NB4 (cell line): ENCODE measurements at regions not wholly inside any gene's neighbourhood (a gene's known extent, or its start where the extent isn't known, plus 50 kb on each side); places are given as distances from the start of the nearest gene placed in this dataset.
"Not testable (repeated sequence)": the region's sequence is repeated elsewhere in the genome, so short reads cannot be mapped to it uniquely, and the experiment has no call there.

Experiments
- DNase-seq: peaks from one replicate; pipeline ENCODE4 v3.0.0; 2010; ENCODE audit warnings: low read depth
- H3K4me3 ChIP-seq: one replicate; pipeline ENCODE4 v1.5.1; 2011; ENCODE audit warnings: mild to moderate bottlenecking, low read depth, low read length, moderate library complexity
- MAX ChIP-seq: IDR thresholded peaks from 2 replicates; pipeline ENCODE4 v1.6.1; 2011; ENCODE audit warnings: low read depth, low read length
- MYC ChIP-seq: IDR thresholded peaks from 2 replicates; pipeline ENCODE4 v1.6.1; 2011; ENCODE audit warnings: low read depth, low read length
- POLR2A ChIP-seq: IDR thresholded peaks from 2 replicates; pipeline ENCODE4 v1.6.1; 2011; ENCODE audit warnings: mild to moderate bottlenecking; ENCODE audit not compliant: insufficient read length; ENCODE audit errors: extremely low read depth
- TF ChIP-seq, protein P1 (sequence below): IDR thresholded peaks from one replicate; pipeline ENCODE4 v1.5.1; 2012; ENCODE audit warnings: low read depth, low read length

- H3K4me3 ChIP-seq = no peak overlapping the region
- DNase-seq = no peak
- no peak for TF ChIP-seq MAX
- TF ChIP-seq MYC = no peak
- TF ChIP-seq, protein P1, sequence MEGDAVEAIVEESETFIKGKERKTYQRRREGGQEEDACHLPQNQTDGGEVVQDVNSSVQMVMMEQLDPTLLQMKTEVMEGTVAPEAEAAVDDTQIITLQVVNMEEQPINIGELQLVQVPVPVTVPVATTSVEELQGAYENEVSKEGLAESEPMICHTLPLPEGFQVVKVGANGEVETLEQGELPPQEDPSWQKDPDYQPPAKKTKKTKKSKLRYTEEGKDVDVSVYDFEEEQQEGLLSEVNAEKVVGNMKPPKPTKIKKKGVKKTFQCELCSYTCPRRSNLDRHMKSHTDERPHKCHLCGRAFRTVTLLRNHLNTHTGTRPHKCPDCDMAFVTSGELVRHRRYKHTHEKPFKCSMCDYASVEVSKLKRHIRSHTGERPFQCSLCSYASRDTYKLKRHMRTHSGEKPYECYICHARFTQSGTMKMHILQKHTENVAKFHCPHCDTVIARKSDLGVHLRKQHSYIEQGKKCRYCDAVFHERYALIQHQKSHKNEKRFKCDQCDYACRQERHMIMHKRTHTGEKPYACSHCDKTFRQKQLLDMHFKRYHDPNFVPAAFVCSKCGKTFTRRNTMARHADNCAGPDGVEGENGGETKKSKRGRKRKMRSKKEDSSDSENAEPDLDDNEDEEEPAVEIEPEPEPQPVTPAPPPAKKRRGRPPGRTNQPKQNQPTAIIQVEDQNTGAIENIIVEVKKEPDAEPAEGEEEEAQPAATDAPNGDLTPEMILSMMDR = no peak
- TF ChIP-seq POLR2A = no peak
These were observed 669.6 kb upstream of the DPPA4 start for GRCh38 chr3:110006913-110007312.

GRCh38 chr3:110015231-110015963 is 678.1 kb upstream of the DPPA4 start:
- TF ChIP-seq MAX (no peak), POLR2A (no peak), MYC (no peak)
- TF ChIP-seq, protein P1 = no peak
- DNase-seq = no peak
- H3K4me3 ChIP-seq = no peak overlapping the region

DNA sequence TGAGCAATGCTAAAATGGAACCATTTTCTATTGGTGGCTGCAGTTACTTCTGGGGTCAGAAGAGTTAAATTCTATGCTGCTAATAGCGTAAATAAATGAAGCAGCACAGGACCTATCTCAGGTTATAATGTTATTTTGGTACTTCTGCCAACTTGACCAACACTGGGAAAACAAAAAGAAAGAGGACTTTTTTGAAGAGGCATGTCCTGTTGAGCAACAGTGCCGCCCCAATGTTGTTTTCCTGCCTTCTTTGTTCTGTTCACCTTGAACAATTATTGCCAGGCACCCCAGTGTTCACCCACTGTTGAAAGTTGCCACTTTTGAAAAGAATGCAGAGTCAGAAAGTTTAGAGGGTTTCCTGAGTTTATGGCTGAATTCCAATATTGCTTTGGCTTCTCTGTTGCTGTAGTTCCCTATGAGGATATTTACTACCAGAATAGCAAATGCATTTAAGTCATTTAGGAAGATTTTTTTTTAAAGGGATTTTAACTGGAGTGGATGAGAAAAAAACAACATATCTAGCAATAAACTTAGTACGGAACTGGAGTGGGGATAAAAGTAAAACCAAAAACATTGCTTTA is 679.0 kb upstream of the DPPA4 start:
- DNase-seq = no peak
- H3K4me3 ChIP-seq = no peak overlapping the region
- TF ChIP-seq, protein P1 = no peak
- TF ChIP-seq MAX (no peak), MYC (no peak), POLR2A (no peak)

DNA sequence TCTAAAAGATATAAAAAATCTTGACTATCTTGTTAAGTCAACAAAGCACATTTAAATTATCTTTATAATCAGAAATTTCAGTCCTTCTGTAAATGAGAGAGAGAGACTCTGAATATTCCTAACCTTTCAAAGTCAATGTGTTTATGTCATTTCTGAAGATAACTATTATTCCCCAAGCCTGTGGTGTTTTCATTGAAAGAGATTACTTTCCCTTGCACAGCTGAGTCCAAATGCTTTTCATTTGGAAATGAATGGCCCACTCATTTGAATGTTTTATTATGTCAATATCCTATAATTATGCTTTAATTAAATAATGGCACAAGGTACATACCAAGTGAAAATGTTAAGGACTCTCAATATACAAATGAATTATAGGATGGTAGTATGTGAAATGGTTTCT is 680.0 kb upstream of the DPPA4 start:
- TF ChIP-seq MYC = no peak
- TF ChIP-seq, protein P1 = no peak
- no peak for TF ChIP-seq POLR2A
- TF ChIP-seq MAX = no peak
- H3K4me3 ChIP-seq = no peak overlapping the region

DNA sequence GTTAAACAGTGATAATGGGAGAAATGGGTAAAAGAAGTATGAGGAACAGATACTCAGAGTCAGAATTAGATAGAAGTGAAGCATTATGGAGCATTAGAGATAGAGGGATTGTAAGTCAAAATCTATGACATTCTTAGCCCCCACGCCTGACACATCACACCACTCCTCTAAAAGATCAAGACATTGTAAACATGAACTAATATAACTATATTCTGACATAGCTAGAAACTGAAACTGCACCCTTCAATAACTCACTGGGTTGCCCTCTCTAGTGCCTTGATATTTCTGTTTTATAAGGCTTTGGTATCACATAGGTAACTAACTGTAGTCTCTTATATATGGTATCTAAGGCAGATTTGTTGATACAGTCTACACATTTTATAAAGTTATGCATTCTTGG is 684.3 kb upstream of the DPPA4 start:
- no peak for DNase-seq
- no peak overlapping the region for H3K4me3 ChIP-seq
- no peak for TF ChIP-seq POLR2A
- no peak for TF ChIP-seq MYC
- TF ChIP-seq, protein P1 = no peak
- TF ChIP-seq MAX = no peak

More for the DNA sequence above, 680.0 kb upstream of the DPPA4 start:
- DNase-seq = no peak

DNA sequence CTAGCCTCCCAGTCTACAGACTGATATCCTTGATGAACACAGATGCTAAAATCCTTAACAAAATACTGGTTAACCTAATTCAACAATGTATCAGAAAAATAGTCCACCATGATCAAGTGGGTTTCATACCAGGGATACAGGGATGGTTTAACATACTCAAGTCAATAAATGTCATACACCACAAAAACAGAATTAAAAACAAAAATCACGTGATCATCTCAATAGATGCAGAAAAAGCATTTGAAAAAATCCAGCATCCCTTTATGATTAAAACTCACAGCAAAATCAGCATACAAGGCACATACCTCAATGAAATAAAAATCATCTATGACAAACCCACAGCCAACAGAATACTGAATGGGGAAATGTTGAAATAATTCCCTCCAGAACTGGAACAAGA is 685.7 kb upstream of the DPPA4 start:
- H3K4me3 ChIP-seq, DNase-seq: not testable (repeated sequence)
